GM23338 (cell line): ENCODE measurements at regions not wholly inside any gene's neighbourhood (a gene's known extent, or its start where the extent isn't known, plus 50 kb on each side); places are given as distances from the start of the nearest gene placed in this dataset.

ENCODE experiments used
- ATAC-seq: fragments of 200-7000 bp; cut with Tn5 transposase; 3 replicates; pipeline ENCODE4 v1.9.1; 2020
- DNase-seq: peaks from one replicate; pipeline ENCODE4 v3.0.0-alpha.2; 2015; ENCODE audit warnings: low spot score
- H2AFZ ChIP-seq: fragments of 200-600 bp; sonication (generic); 2 replicates; pipeline ENCODE4 v1.8.0; 2016; ENCODE audit warnings: antibody characterized with exemption, mild to moderate bottlenecking, moderate library complexity
- H3F3A ChIP-seq: fragments of 200-600 bp; sonication (generic); replicated peaks from 2 replicates; pipeline ENCODE4 v1.8.0; 2017; ENCODE audit warnings: antibody characterized with exemption, mixed run types, low read depth
- H3K27ac ChIP-seq: fragments of 200-600 bp; sonication (generic); 2 replicates; pipeline ENCODE4 v1.6.1; 2016; ENCODE audit warnings: low read depth
- H3K27me3 ChIP-seq: fragments of 200-600 bp; sonication (generic); 2 replicates; pipeline ENCODE4 v1.8.0; 2016; ENCODE audit warnings: mild to moderate bottlenecking, mixed run types, moderate library complexity; ENCODE audit not compliant: insufficient read depth
- H3K36me3 ChIP-seq: fragments of 200-600 bp; sonication (generic); 2 replicates; pipeline ENCODE4 v1.8.0; 2016; ENCODE audit warnings: mild to moderate bottlenecking; ENCODE audit not compliant: insufficient read depth
- H3K4me1 ChIP-seq: fragments of 200-600 bp; sonication (generic); 2 replicates; pipeline ENCODE4 v1.8.0; 2016; ENCODE audit warnings: mild to moderate bottlenecking, moderate library complexity; ENCODE audit not compliant: insufficient read depth
- H3K4me2 ChIP-seq: fragments of 200-600 bp; sonication (generic); 2 replicates; pipeline ENCODE4 v1.7.1; 2017; ENCODE audit warnings: mixed run types
- H3K4me3 ChIP-seq: fragments of 200-600 bp; sonication (generic); 2 replicates; pipeline ENCODE4 v1.6.1; 2016; ENCODE audit warnings: mixed run types
- H3K79me2 ChIP-seq: fragments of 200-600 bp; sonication (generic); replicated peaks from 2 replicates; pipeline ENCODE4 v1.8.0; 2017; ENCODE audit warnings: mild to moderate bottlenecking; ENCODE audit not compliant: insufficient read depth
- H3K9me2 ChIP-seq: fragments of 200-600 bp; sonication (generic); 2 replicates; pipeline ENCODE4 v1.8.0; 2017; ENCODE audit not compliant: insufficient read depth
- H4K20me1 ChIP-seq: fragments of 200-600 bp; sonication (generic); replicated peaks from 2 replicates; pipeline ENCODE4 v1.8.0; 2017; ENCODE audit warnings: mild to moderate bottlenecking; ENCODE audit not compliant: insufficient read depth
- H3K27ac Mint-ChIP-seq: 2 replicates; pipeline ENCODE4 v1.8.0; 2020; ENCODE audit warnings: inconsistent platforms, mild to moderate bottlenecking, moderate library complexity, mixed read lengths
- H3K27me3 Mint-ChIP-seq: 3 replicates; pipeline ENCODE4 v1.8.0; 2022; ENCODE audit warnings: low read depth, mild to moderate bottlenecking, moderate library complexity, mixed read lengths, inconsistent platforms; ENCODE audit not compliant: insufficient read depth, poor library complexity
- H3K36me3 Mint-ChIP-seq: 3 replicates; pipeline ENCODE4 v1.8.0; 2021; ENCODE audit warnings: low read depth, mild to moderate bottlenecking, inconsistent platforms, moderate library complexity, mixed read lengths
- H3K4me1 Mint-ChIP-seq: 3 replicates; pipeline ENCODE4 v1.8.0; 2020; ENCODE audit warnings: mild to moderate bottlenecking, inconsistent platforms, mixed read lengths
- H3K4me3 Mint-ChIP-seq: 3 replicates; pipeline ENCODE4 v1.8.0; 2021; ENCODE audit warnings: moderate library complexity, mild to moderate bottlenecking, inconsistent platforms, mixed read lengths
- H3K9me3 Mint-ChIP-seq: 3 replicates; pipeline ENCODE4 v1.8.0; 2020; ENCODE audit warnings: moderate library complexity, mild to moderate bottlenecking, inconsistent platforms, mixed read lengths
- CREB1 ChIP-seq: fragments of 250-450 bp; sonication (Bioruptor Pico); IDR thresholded peaks from 2 replicates; pipeline ENCODE4 v1.5.0; 2020; ENCODE audit warnings: low read depth, mild to moderate bottlenecking, moderate library complexity
- CTCF ChIP-seq, 2 experiments: fragments of 200-600 bp in 1 of 2; sonication (generic) in 1 of 2; conservative IDR thresholded peaks; 2 replicates each; pipeline versions ENCODE4 v1.5.1 to v1.6.1; 2016 to 2017; ENCODE audit warnings: antibody characterized with exemption in 2 of 2, low read depth in 2 of 2, mild to moderate bottlenecking in 2 of 2, moderate library complexity in 1 of 2
- ETS1 ChIP-seq: IDR thresholded peaks from 2 replicates; pipeline ENCODE4 v1.6.1; 2016; ENCODE audit warnings: antibody characterized with exemption
- EZH2 ChIP-seq: fragments of 200-600 bp; sonication (generic); IDR thresholded peaks from one replicate; pipeline ENCODE4 v1.8.0; 2017; ENCODE audit warnings: antibody characterized with exemption, mild to moderate bottlenecking, low read depth; ENCODE audit not compliant: unreplicated experiment
- EZH2phosphoT487 ChIP-seq: fragments of 200-600 bp; sonication (generic); IDR thresholded peaks from one replicate; pipeline ENCODE4 v1.8.1; 2018; ENCODE audit warnings: antibody characterized with exemption; ENCODE audit not compliant: unreplicated experiment
- JUNB ChIP-seq: IDR thresholded peaks from one replicate; pipeline ENCODE4 v1.6.1; 2016; ENCODE audit warnings: antibody characterized with exemption; ENCODE audit not compliant: unreplicated experiment
- NANOG ChIP-seq: IDR thresholded peaks from 2 replicates; pipeline ENCODE4 v1.6.1; 2016; ENCODE audit warnings: antibody characterized with exemption, borderline replicate concordance
- POLR2AphosphoS5 ChIP-seq: IDR thresholded peaks from 2 replicates; pipeline ENCODE4 v1.6.1; 2016; ENCODE audit warnings: antibody characterized with exemption, low read depth
- REST ChIP-seq: IDR thresholded peaks from one replicate; pipeline ENCODE4 v1.6.1; 2018; ENCODE audit warnings: antibody characterized with exemption; ENCODE audit not compliant: unreplicated experiment
- STAT1 ChIP-seq: IDR thresholded peaks from one replicate; pipeline ENCODE4 v1.6.1; 2016; ENCODE audit warnings: antibody characterized with exemption; ENCODE audit not compliant: unreplicated experiment
- ZNF114 ChIP-seq: fragments of 250-450 bp; sonication (Bioruptor Pico); IDR thresholded peaks from 2 replicates; pipeline ENCODE4 v1.5.0; 2020; ENCODE audit warnings: mild to moderate bottlenecking, moderate library complexity
- ZNF331 ChIP-seq: fragments of 250-450 bp; sonication (Bioruptor Pico); IDR thresholded peaks from 2 replicates; pipeline ENCODE4 v1.5.0; 2020; ENCODE audit warnings: low read depth, mild to moderate bottlenecking, moderate library complexity
- ZNF462 ChIP-seq: fragments of 250-450 bp; sonication (Bioruptor Pico); IDR thresholded peaks from 2 replicates; pipeline ENCODE4 v1.5.0; 2020; ENCODE audit warnings: mild to moderate bottlenecking, moderate library complexity

- Mint-ChIP-seq H3K4me3 (no peak overlapping the region), H3K27ac (no peak overlapping the region), H3K4me1 (peaks cover 3% of the 10 kb centered on the region; the same call in 1 of the 3 replicates), H3K36me3 (peaks cover 18% of the 10 kb centered on the region; the same call in 2 of the 3 replicates), H3K9me3 (peaks cover 34% of the 10 kb centered on the region), H3K27me3 (peaks cover 6% of the 10 kb centered on the region)
- DNase-seq = no peak
- Histone ChIP-seq H3K79me2 (no peaks in the 10 kb centered on the region), H2AFZ (peak overlapping the region; percentile 59; the same call in 1 of the 2 replicates), H3K4me3 (no peak overlapping the region), H3K36me3 (no peaks in the 10 kb centered on the region), H3K9me2 (0 out of 2 replicates have a peak, but pooled peaks cover 4% of the 10 kb centered on the region), H4K20me1 (no peaks in the 10 kb centered on the region), H3K27ac (no peak overlapping the region), H3K27me3 (no peaks in the 10 kb centered on the region), H3K4me1 (no peaks in the 10 kb centered on the region; the same call in 1 of the 2 replicates), H3F3A (no peaks in the 10 kb centered on the region), H3K4me2 (no peak overlapping the region)
- no peak for ATAC-seq
- TF ChIP-seq POLR2AphosphoS5 (no peak), ZNF114 (CRISPR knock-in tag) (no peak), STAT1 (no peak), EZH2phosphoT487 (no peak), JUNB (no peak), ZNF462 (CRISPR knock-in tag) (no peak), EZH2 (no peak), ETS1 (no peak), ZNF331 (CRISPR knock-in tag) (no peak), CREB1 (no peak), NANOG (no peak), CTCF (conservative IDR thresholded peaks at IDR 0.05; ENCODE audit: low read depth in 2 of 2) (no peak), REST (no peak)
Observed at GRCh38 chr4:138925495-138925894, 90.1 kb upstream of the NOCT start.
